GM23248 (cell line): ENCODE measurements at regions not wholly inside any gene's neighbourhood (a gene's known extent, or its start where the extent isn't known, plus 50 kb on each side); places are given as distances from the start of the nearest gene placed in this dataset.

ENCODE experiments used
- DNase-seq: peaks from one replicate; pipeline ENCODE4 v3.0.0-alpha.2; 2015
- H2AFZ ChIP-seq: fragments of 200-600 bp; sonication (generic); 2 replicates; pipeline ENCODE4 v1.6.1; 2016; ENCODE audit warnings: antibody characterized with exemption
- H3F3A ChIP-seq: fragments of 200-600 bp; sonication (generic); 2 replicates; pipeline ENCODE4 v1.6.1; 2016; ENCODE audit warnings: mild to moderate bottlenecking, antibody characterized with exemption, mixed run types; ENCODE audit not compliant: insufficient read depth
- H3K27ac ChIP-seq: fragments of 200-600 bp; sonication (generic); 2 replicates; pipeline ENCODE4 v1.5.1; 2016; ENCODE audit warnings: mild to moderate bottlenecking
- H3K27me3 ChIP-seq: fragments of 200-600 bp; sonication (generic); replicated peaks from 2 replicates; pipeline ENCODE4 v1.6.1; 2016; ENCODE audit warnings: mild to moderate bottlenecking; ENCODE audit not compliant: insufficient read depth
- H3K36me3 ChIP-seq: fragments of 200-600 bp; sonication (generic); 2 replicates; pipeline ENCODE4 v1.6.1; 2016; ENCODE audit warnings: low read depth, mild to moderate bottlenecking
- H3K4me1 ChIP-seq: fragments of 200-600 bp; sonication (generic); 2 replicates; pipeline ENCODE4 v1.6.1; 2016; ENCODE audit warnings: mild to moderate bottlenecking; ENCODE audit not compliant: insufficient read depth
- H3K4me2 ChIP-seq: fragments of 200-600 bp; sonication (generic); one replicate; pipeline ENCODE4 v1.6.1; 2016; ENCODE audit warnings: mild to moderate bottlenecking; ENCODE audit not compliant: unreplicated experiment
- H3K4me3 ChIP-seq: fragments of 200-600 bp; sonication (generic); 2 replicates; pipeline ENCODE4 v1.5.1; 2016; ENCODE audit warnings: mild to moderate bottlenecking
- H3K79me2 ChIP-seq: fragments of 200-600 bp; sonication (generic); 2 replicates; pipeline ENCODE4 v1.6.1; 2016; ENCODE audit warnings: mild to moderate bottlenecking; ENCODE audit not compliant: insufficient read depth
- H3K9ac ChIP-seq: fragments of 200-600 bp; sonication (generic); 2 replicates; pipeline ENCODE4 v1.6.1; 2016; ENCODE audit warnings: mild to moderate bottlenecking
- H3K9me2 ChIP-seq: fragments of 200-600 bp; sonication (generic); 2 replicates; pipeline ENCODE4 v1.6.1; 2016; ENCODE audit warnings: mixed run types, mild to moderate bottlenecking, moderate library complexity; ENCODE audit not compliant: insufficient read depth
- H3K9me3 ChIP-seq: fragments of 200-600 bp; sonication (generic); one replicate; pipeline ENCODE4 v1.6.1; 2017; ENCODE audit warnings: low read depth
- H4K20me1 ChIP-seq: fragments of 200-600 bp; sonication (generic); 2 replicates; pipeline ENCODE4 v1.6.0; 2016; ENCODE audit not compliant: insufficient read depth
- EZH2 ChIP-seq: fragments of 200-600 bp; sonication (generic); IDR thresholded peaks from 2 replicates; pipeline ENCODE4 v1.6.1; 2018; ENCODE audit warnings: antibody characterized with exemption, mild to moderate bottlenecking; ENCODE audit not compliant: insufficient read depth, poor library complexity, severe bottlenecking
- EZH2phosphoT487 ChIP-seq: fragments of 200-600 bp; sonication (generic); IDR thresholded peaks from 2 replicates; pipeline ENCODE4 v1.6.1; 2018; ENCODE audit warnings: antibody characterized with exemption, moderate library complexity, mild to moderate bottlenecking, low read depth; ENCODE audit not compliant: insufficient read depth
- WGBS, 2 experiments: methylation state at CpG; one replicate each; pipeline ENCODE4 v1.1.6; 2015 to 2017; ENCODE audit warnings: low lambda C conversion rate in 2 of 2, low coverage in 1 of 2; ENCODE audit errors: missing lambda C conversion rate in 2 of 2; 5-methylcytosine and 5-hydroxymethylcytosine counted together
- in situ Hi-C: fragments of 300-500 bp; cut with MboI; formaldehyde crosslinking; loops from 2 replicates; pipeline ENCODE4 v1.15.0; 2020

DNA sequence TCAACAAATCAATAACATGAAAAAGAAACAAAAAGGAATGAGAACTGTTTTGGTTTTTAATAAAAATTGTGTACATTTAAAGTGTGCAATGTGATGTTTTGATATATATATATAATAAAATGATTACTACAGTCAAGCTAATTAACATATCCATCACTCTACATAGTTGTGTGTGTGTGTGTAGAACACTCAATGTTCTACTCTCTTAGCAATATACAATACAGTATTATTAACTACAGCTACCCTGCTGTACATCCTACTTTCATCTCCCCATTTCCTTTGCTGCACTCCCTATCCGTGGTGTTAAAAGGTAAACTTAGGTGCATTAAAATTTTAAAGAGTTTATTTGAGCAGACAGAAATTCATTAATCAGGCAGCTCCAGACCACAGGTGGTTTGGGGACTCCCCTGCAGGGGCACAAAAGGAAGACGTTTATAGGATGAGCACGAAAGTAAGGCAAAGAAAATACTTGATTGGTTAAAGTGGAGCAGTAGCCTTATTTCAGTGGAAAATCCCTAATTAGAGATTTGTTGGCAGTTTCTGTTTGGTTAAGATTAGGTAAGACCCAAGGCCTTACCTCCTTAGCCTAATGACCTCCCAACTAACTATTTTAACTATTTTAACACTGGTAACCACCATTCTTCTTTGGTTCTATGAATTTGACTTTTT is 61.8 kb upstream of the SNRK start:
- no peak overlapping the region for H2AFZ ChIP-seq
- H3K4me1 ChIP-seq, result no peaks in the 10 kb centered on the region
- no peak overlapping the region for H3K4me3 ChIP-seq
- no peak for DNase-seq
- peaks cover 6% of the 10 kb centered on the region; the same call in 1 of the 2 replicates for H3K27me3 ChIP-seq
- no peaks in the 10 kb centered on the region for H3K79me2 ChIP-seq
- in situ Hi-C loops, result no loop called here
- no peaks in the 10 kb centered on the region for H3K9me3 ChIP-seq
- WGBS, 2 experiments, result 75 to 83% methylated on average over 3 of the region's 3 CpGs
- no peaks in the 10 kb centered on the region for H3K36me3 ChIP-seq
- H3F3A ChIP-seq, result no peaks in the 10 kb centered on the region
- no peak overlapping the region for H3K9ac ChIP-seq
- no peak overlapping the region for H3K4me2 ChIP-seq
- no peak overlapping the region for H3K27ac ChIP-seq
- H3K9me2 ChIP-seq, result no peaks in the 10 kb centered on the region
- no peaks in the 10 kb centered on the region for H4K20me1 ChIP-seq
- no peak for TF ChIP-seq EZH2phosphoT487
- no peak for TF ChIP-seq EZH2

GRCh38 chr3:43223670-43224364 is 62.5 kb upstream of the SNRK start:
- peaks cover 9% of the 10 kb centered on the region; the same call in 1 of the 2 replicates for H3K27me3 ChIP-seq
- 62 to 67% methylated on average over 3 of the region's 3 CpGs for WGBS, 2 experiments
- H3K4me1 ChIP-seq, result no peaks in the 10 kb centered on the region
- no peak overlapping the region for H3K4me2 ChIP-seq
- in situ Hi-C loops, result no loop called here
- H3K9me3 ChIP-seq, result no peaks in the 10 kb centered on the region
- no peak overlapping the region for H2AFZ ChIP-seq
- no peaks in the 10 kb centered on the region for H3K79me2 ChIP-seq
- H4K20me1 ChIP-seq, result no peaks in the 10 kb centered on the region
- H3K27ac ChIP-seq, result no peak overlapping the region
- no peaks in the 10 kb centered on the region for H3K9me2 ChIP-seq
- H3K4me3 ChIP-seq, result no peak overlapping the region
- DNase-seq, result peak; percentile 55
- TF ChIP-seq EZH2phosphoT487 (no peak), EZH2 (no peak)
- H3K36me3 ChIP-seq, result no peaks in the 10 kb centered on the region
- H3K9ac ChIP-seq, result no peak overlapping the region
- H3F3A ChIP-seq, result no peaks in the 10 kb centered on the region

DNA sequence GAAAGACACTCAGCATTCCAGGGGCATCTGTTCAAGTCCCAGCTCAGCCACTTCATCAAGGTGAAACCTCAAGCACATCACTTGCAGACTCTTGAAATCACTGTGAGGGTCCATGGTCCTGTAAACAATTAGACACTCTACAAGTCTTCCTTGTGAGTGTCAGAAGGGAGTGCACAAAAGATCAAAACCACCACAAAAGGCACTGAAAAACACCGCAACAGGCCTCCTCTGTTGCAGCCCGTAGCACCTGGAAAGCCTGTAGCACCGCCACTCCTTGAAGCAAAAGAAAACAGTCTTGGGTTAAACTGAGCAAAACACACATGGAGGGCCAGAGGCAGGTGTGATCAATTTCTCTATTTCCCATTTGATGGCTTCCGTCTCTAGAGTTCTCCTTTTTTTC is 63.8 kb upstream of the SNRK start:
- H3K4me3 ChIP-seq, result no peak overlapping the region
- H3K36me3 ChIP-seq, result no peaks in the 10 kb centered on the region
- H3K4me2 ChIP-seq, result no peak overlapping the region
- H3K27ac ChIP-seq, result no peak overlapping the region
- no peak overlapping the region for H2AFZ ChIP-seq
- no peak for TF ChIP-seq EZH2phosphoT487
- TF ChIP-seq EZH2, result no peak
- no peaks in the 10 kb centered on the region for H3K9me2 ChIP-seq
- WGBS, 2 experiments, result 85 to 92% methylated on average over 4 of the region's 4 CpGs
- no peak for DNase-seq
- no peaks in the 10 kb centered on the region for H3K79me2 ChIP-seq
- H3K27me3 ChIP-seq, result peaks cover 9% of the 10 kb centered on the region; the same call in 1 of the 2 replicates
- in situ Hi-C loops, result no loop called here
- H3F3A ChIP-seq, result no peaks in the 10 kb centered on the region
- no peaks in the 10 kb centered on the region for H3K9me3 ChIP-seq
- H3K9ac ChIP-seq, result no peak overlapping the region
- H4K20me1 ChIP-seq, result no peaks in the 10 kb centered on the region
- H3K4me1 ChIP-seq, result no peaks in the 10 kb centered on the region

DNA sequence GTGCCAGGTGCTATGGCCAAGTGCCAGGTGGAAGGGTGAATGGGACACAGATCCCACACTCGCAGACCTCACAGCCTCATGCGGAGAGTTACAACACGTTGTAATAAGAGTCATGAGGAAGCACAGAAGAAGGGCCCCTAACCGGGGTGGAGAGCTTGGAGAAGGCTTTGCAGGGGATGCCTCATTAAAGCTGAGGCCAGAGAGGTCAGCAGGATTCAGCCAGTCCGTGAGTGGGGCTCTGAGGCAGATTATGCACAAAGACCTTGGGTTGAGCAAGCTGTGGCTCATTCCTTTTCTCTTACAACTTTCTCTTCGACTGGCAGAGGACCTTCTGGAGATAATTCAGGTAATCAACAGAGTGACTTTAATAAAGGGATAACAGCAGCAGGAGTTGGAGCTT is 65.3 kb upstream of the SNRK start:
- no peak for TF ChIP-seq EZH2
- TF ChIP-seq EZH2phosphoT487, result no peak
- DNase-seq, result no peak
- in situ Hi-C loops, result no loop called here
- Histone ChIP-seq H3K9ac (no peak overlapping the region), H3K79me2 (no peaks in the 10 kb centered on the region), H3K4me1 (no peaks in the 10 kb centered on the region), H3K27me3 (peaks cover 9% of the 10 kb centered on the region; the same call in 1 of the 2 replicates), H3F3A (no peaks in the 10 kb centered on the region), H2AFZ (no peak overlapping the region), H3K9me3 (no peaks in the 10 kb centered on the region), H3K27ac (no peak overlapping the region), H4K20me1 (no peaks in the 10 kb centered on the region), H3K36me3 (no peaks in the 10 kb centered on the region), H3K4me2 (no peak overlapping the region), H3K4me3 (no peak overlapping the region), H3K9me2 (no peaks in the 10 kb centered on the region)
- 18 to 24% methylated on average over 5 to 6 of the region's 6 CpGs for WGBS, 2 experiments
